ENCODE measurements at regions not wholly inside any gene's neighbourhood (a gene's known extent, or its start where the extent isn't known, plus 50 kb on each side); places are given as distances from the start of the nearest gene placed in this dataset.

GRCh38 chr15:62402687-62403086 is 237.6 kb upstream of the C2CD4B start:
- no peak for DNase-seq (ENCODE audit: low spot score)
- H3K27ac ChIP-seq (ENCODE audit: low read depth in 1 of 2, low read length in 2 of 2), result no peak overlapping the region
- no peak overlapping the region for H3K9ac ChIP-seq (ENCODE audit: low read depth in 1 of 2, low read length in 2 of 2)
- no peaks in the 10 kb centered on the region for H3K9me3 ChIP-seq (ENCODE audit: control insufficient read depth in 4 of 4, low read length in 3 of 4)
- H3K4me3 ChIP-seq (ENCODE audit: low read depth in 1 of 3, low read length in 3 of 3), result no peak overlapping the region
- no peaks in the 10 kb centered on the region for H3K36me3 ChIP-seq (ENCODE audit: control insufficient read depth in 4 of 4, insufficient read depth in 3 of 4, low read depth in 1 of 4, low read length in 3 of 4)
- 93% methylated on average over 6 of the region's 6 CpGs for WGBS
- H3K27me3 ChIP-seq (ENCODE audit: control insufficient read depth in 4 of 4, insufficient read depth in 4 of 4, low read length in 3 of 4), result no peaks in the 10 kb centered on the region
- TF ChIP-seq ZBTB33 (IDR thresholded peaks at IDR 0.05) (no peak), SP1 (IDR thresholded peaks at IDR 0.05) (no peak), FOXA1 (IDR thresholded peaks at IDR 0.05) (no peak), HNF4A (conservative IDR thresholded peaks at IDR 0.05) (no peak), FOXA2 (IDR thresholded peaks at IDR 0.05) (no peak), NR2F2 (IDR thresholded peaks at IDR 0.05) (no peak), CTCF (IDR thresholded peaks at IDR 0.05; ENCODE audit: low read depth, low read length, missing input control) (no peak), TAF1 (conservative IDR thresholded peaks at IDR 0.05) (no peak), EGR1 (IDR thresholded peaks at IDR 0.05; ENCODE audit: low read depth in 2 of 2) (no peak), GABPA (IDR thresholded peaks at IDR 0.05 in 1 of 2, conservative IDR thresholded peaks at IDR 0.05 in 1 of 2) (no peak)
- H3K4me1 ChIP-seq (ENCODE audit: control insufficient read depth in 4 of 4, insufficient read depth in 4 of 4, low read length in 3 of 4), result no peaks in the 10 kb centered on the region

GRCh38 chr15:62403164-62403809 is 238.2 kb upstream of the C2CD4B start:
- Histone ChIP-seq H3K4me1 (ENCODE audit: control insufficient read depth in 4 of 4, insufficient read depth in 4 of 4, low read length in 3 of 4) (no peaks in the 10 kb centered on the region), H3K9me3 (ENCODE audit: control insufficient read depth in 4 of 4, low read length in 3 of 4) (no peaks in the 10 kb centered on the region), H3K36me3 (ENCODE audit: control insufficient read depth in 4 of 4, insufficient read depth in 3 of 4, low read depth in 1 of 4, low read length in 3 of 4) (no peaks in the 10 kb centered on the region), H3K9ac (ENCODE audit: low read depth in 1 of 2, low read length in 2 of 2) (no peak overlapping the region), H3K4me3 (ENCODE audit: low read depth in 1 of 3, low read length in 3 of 3) (no peak overlapping the region), H3K27me3 (ENCODE audit: control insufficient read depth in 4 of 4, insufficient read depth in 4 of 4, low read length in 3 of 4) (no peaks in the 10 kb centered on the region), H3K27ac (ENCODE audit: low read depth in 1 of 2, low read length in 2 of 2) (no peak overlapping the region)
- TF ChIP-seq RXRA (IDR thresholded peaks at IDR 0.05), result peak in 1 of 2 donors; percentile 10
- TF ChIP-seq NR2F2 (IDR thresholded peaks at IDR 0.05), result peak; percentile 70
- TF ChIP-seq FOXA1 (IDR thresholded peaks at IDR 0.05), result no peak
- no peak for TF ChIP-seq HNF4A (conservative IDR thresholded peaks at IDR 0.05)
- no peak for TF ChIP-seq JUND (IDR thresholded peaks at IDR 0.05)
- no peak for TF ChIP-seq ZBTB33 (IDR thresholded peaks at IDR 0.05)
- TF ChIP-seq TAF1 (conservative IDR thresholded peaks at IDR 0.05), result no peak
- TF ChIP-seq RAD21 (IDR thresholded peaks at IDR 0.05), result no peak
- no peak for DNase-seq (ENCODE audit: low spot score)
- 72% methylated on average over 8 of the region's 8 CpGs for WGBS

All from liver (tissue), 8 donors.